ENCODE measurements at regions not wholly inside any gene's neighbourhood (a gene's known extent, or its start where the extent isn't known, plus 50 kb on each side); places are given as distances from the start of the nearest gene placed in this dataset.
A peak's percentile ranks its signal among the peaks of the same experiment; 100 is the strongest.

GRCh38 chr6:113010196-113010989 lies 663.3 kb downstream of the RFPL4B start:
- no CpG with 5 or more reads among the region's 3 CpGs for WGBS (ENCODE audit: insufficient coverage)
- no peaks in the 10 kb centered on the region for H3K9me3 ChIP-seq
- H3K36me3 Mint-ChIP-seq, result no peaks in the 10 kb centered on the region

GRCh38 chr6:113011389-113011788 lies 664.3 kb downstream of the RFPL4B start:
- ATAC-seq (replicated peaks in 1 of 4) (no peak), DNase-seq (no peak)
- H3K4me1 ChIP-seq (ENCODE audit: control insufficient read depth in 1 of 2, extremely low read depth in 1 of 2, insufficient read depth in 2 of 2, low read length in 2 of 2), result no peaks in the 10 kb centered on the region
- no peak overlapping the region for H3K4me3 Mint-ChIP-seq
- no peaks in the 10 kb centered on the region for H3K9me3 ChIP-seq
- H3K27ac ChIP-seq (ENCODE audit: low read length), result no peak overlapping the region
- H3K4me1 Mint-ChIP-seq, result no peaks in the 10 kb centered on the region
- H3K27me3 Mint-ChIP-seq, result no peaks in the 10 kb centered on the region
- H3K9me3 Mint-ChIP-seq, result peaks cover 3 to 5% (median 4%) of the 10 kb centered on the region in 3 donors
- no peak overlapping the region for H3K4me3 ChIP-seq (ENCODE audit: control insufficient read depth in 1 of 2, extremely low read depth in 1 of 2, low read length in 1 of 2)
- H3K36me3 ChIP-seq (ENCODE audit: control insufficient read depth in 2 of 2, extremely low read depth in 1 of 2, insufficient read depth in 1 of 2, low read length in 1 of 2), result no peaks in the 10 kb centered on the region
- no peaks in the 10 kb centered on the region for H3K36me3 Mint-ChIP-seq
- H3K27me3 ChIP-seq (replicated peaks in 1 of 2; ENCODE audit: control insufficient read depth in 2 of 2, extremely low read depth in 1 of 2, insufficient read depth in 2 of 2, low read length in 1 of 2), result no peaks in the 10 kb centered on the region
- ChIA-PET CTCF (interaction anchor here in 1 of 2 donors (0.5 kb wide), 1 partner anchor 421 kb away, joined by 3 read pairs; no protein-coding TSS in a partner anchor), POLR2A (no interaction called here)
- WGBS (ENCODE audit: insufficient coverage), result no CpG with 5 or more reads among the region's 1 CpG
- H3K27ac Mint-ChIP-seq, result no peak overlapping the region

More at GRCh38 chr6:113010196-113010989, 663.3 kb downstream of the RFPL4B start:
- no peaks in the 10 kb centered on the region for H3K27me3 Mint-ChIP-seq
- H3K9me3 Mint-ChIP-seq, result peaks cover 0 to 3% (median 0%) of the 10 kb centered on the region in 3 donors
- DNase-seq (no peak), ATAC-seq (replicated peaks in 1 of 4) (no peak)
- no peaks in the 10 kb centered on the region for H3K36me3 ChIP-seq (ENCODE audit: control insufficient read depth in 2 of 2, extremely low read depth in 1 of 2, insufficient read depth in 1 of 2, low read length in 1 of 2)
- CTCF ChIA-PET, result no interaction called here
- no peaks in the 10 kb centered on the region for H3K4me1 Mint-ChIP-seq
- no peak overlapping the region for H3K4me3 Mint-ChIP-seq
- POLR2A ChIA-PET, result no interaction called here
- H3K4me3 ChIP-seq (ENCODE audit: control insufficient read depth in 1 of 2, extremely low read depth in 1 of 2, low read length in 1 of 2), result no peak overlapping the region
- H3K27ac Mint-ChIP-seq, result no peak overlapping the region
- H3K4me1 ChIP-seq (ENCODE audit: control insufficient read depth in 1 of 2, extremely low read depth in 1 of 2, insufficient read depth in 2 of 2, low read length in 2 of 2), result no peaks in the 10 kb centered on the region
- no peaks in the 10 kb centered on the region for H3K27me3 ChIP-seq (replicated peaks in 1 of 2; ENCODE audit: control insufficient read depth in 2 of 2, extremely low read depth in 1 of 2, insufficient read depth in 2 of 2, low read length in 1 of 2)
- H3K27ac ChIP-seq (ENCODE audit: low read length), result no peak overlapping the region

- Mint-ChIP-seq H3K27ac (no peak overlapping the region), H3K4me1 (no peaks in the 10 kb centered on the region), H3K4me3 (no peak overlapping the region), H3K9me3 (peaks cover 3 to 5% (median 4%) of the 10 kb centered on the region in 3 donors), H3K27me3 (no peaks in the 10 kb centered on the region), H3K36me3 (no peaks in the 10 kb centered on the region)
- Histone ChIP-seq H3K9me3 (no peaks in the 10 kb centered on the region), H3K27ac (ENCODE audit: low read length) (no peak overlapping the region), H3K4me3 (ENCODE audit: control insufficient read depth in 1 of 2, extremely low read depth in 1 of 2, low read length in 1 of 2) (no peak overlapping the region), H3K4me1 (ENCODE audit: control insufficient read depth in 1 of 2, extremely low read depth in 1 of 2, insufficient read depth in 2 of 2, low read length in 2 of 2) (no peaks in the 10 kb centered on the region), H3K27me3 (replicated peaks in 1 of 2; ENCODE audit: control insufficient read depth in 2 of 2, extremely low read depth in 1 of 2, insufficient read depth in 2 of 2, low read length in 1 of 2) (no peaks in the 10 kb centered on the region), H3K36me3 (ENCODE audit: control insufficient read depth in 2 of 2, extremely low read depth in 1 of 2, insufficient read depth in 1 of 2, low read length in 1 of 2) (no peaks in the 10 kb centered on the region)
- ChIA-PET CTCF (interaction anchor here in 1 of 2 donors (0.5 kb wide), 1 partner anchor 421 kb away, joined by 3 read pairs; no protein-coding TSS in a partner anchor), POLR2A (no interaction called here)
- ATAC-seq (replicated peaks in 1 of 4) (no peak), DNase-seq (no peak)
- no CpG with 5 or more reads among the region's 5 CpGs for WGBS (ENCODE audit: insufficient coverage)
These were observed 664.7 kb downstream of the RFPL4B start for GRCh38 chr6:113011801-113012200.

GRCh38 chr6:113015249-113015648 lies 668.1 kb downstream of the RFPL4B start:
- no CpG with 5 or more reads among the region's 8 CpGs for WGBS (ENCODE audit: insufficient coverage)
- POLR2A ChIA-PET, result no interaction called here
- no peaks in the 10 kb centered on the region for H3K4me1 ChIP-seq (ENCODE audit: control insufficient read depth in 1 of 2, extremely low read depth in 1 of 2, insufficient read depth in 2 of 2, low read length in 2 of 2)

GRCh38 chr6:113017353-113017752 lies 670.2 kb downstream of the RFPL4B start:
- Mint-ChIP-seq H3K9me3 (peaks cover 3 to 5% (median 4%) of the 10 kb centered on the region in 3 donors), H3K4me3 (no peak overlapping the region), H3K36me3 (no peaks in the 10 kb centered on the region), H3K27ac (no peak overlapping the region), H3K27me3 (no peaks in the 10 kb centered on the region), H3K4me1 (no peaks in the 10 kb centered on the region)
- CTCF ChIA-PET, result interaction anchor here in 1 of 2 donors (0.6 kb wide), 1 partner anchor 9 kb away, joined by 3 read pairs; no protein-coding TSS in a partner anchor
- no peak for DNase-seq
- no peaks in the 10 kb centered on the region for H3K4me1 ChIP-seq (ENCODE audit: control insufficient read depth in 1 of 2, extremely low read depth in 1 of 2, insufficient read depth in 2 of 2, low read length in 2 of 2)
- POLR2A ChIA-PET, result no interaction called here
- H3K27me3 ChIP-seq (replicated peaks in 1 of 2; ENCODE audit: control insufficient read depth in 2 of 2, extremely low read depth in 1 of 2, insufficient read depth in 2 of 2, low read length in 1 of 2), result no peaks in the 10 kb centered on the region
- H3K27ac ChIP-seq (ENCODE audit: low read length), result no peak overlapping the region
- no peaks in the 10 kb centered on the region for H3K9me3 ChIP-seq
- H3K4me3 ChIP-seq (ENCODE audit: control insufficient read depth in 1 of 2, extremely low read depth in 1 of 2, low read length in 1 of 2), result no peak overlapping the region
- H3K36me3 ChIP-seq (ENCODE audit: control insufficient read depth in 2 of 2, extremely low read depth in 1 of 2, insufficient read depth in 1 of 2, low read length in 1 of 2), result no peaks in the 10 kb centered on the region
- no peak for ATAC-seq (replicated peaks in 1 of 4)
- no CpG with 5 or more reads among the region's 2 CpGs for WGBS (ENCODE audit: insufficient coverage)

More at GRCh38 chr6:113015249-113015648, 668.1 kb downstream of the RFPL4B start:
- Mint-ChIP-seq H3K27me3 (no peaks in the 10 kb centered on the region), H3K27ac (peak overlapping the region in 1 of 2 donors; percentile 59), H3K9me3 (peaks cover 3 to 5% (median 4%) of the 10 kb centered on the region in 3 donors), H3K4me1 (no peaks in the 10 kb centered on the region), H3K36me3 (no peaks in the 10 kb centered on the region), H3K4me3 (no peak overlapping the region)
- Histone ChIP-seq H3K36me3 (ENCODE audit: control insufficient read depth in 2 of 2, extremely low read depth in 1 of 2, insufficient read depth in 1 of 2, low read length in 1 of 2) (no peaks in the 10 kb centered on the region), H3K27ac (ENCODE audit: low read length) (no peak overlapping the region), H3K4me3 (ENCODE audit: control insufficient read depth in 1 of 2, extremely low read depth in 1 of 2, low read length in 1 of 2) (no peak overlapping the region), H3K27me3 (replicated peaks in 1 of 2; ENCODE audit: control insufficient read depth in 2 of 2, extremely low read depth in 1 of 2, insufficient read depth in 2 of 2, low read length in 1 of 2) (no peaks in the 10 kb centered on the region), H3K9me3 (no peaks in the 10 kb centered on the region)
- ATAC-seq (replicated peaks in 1 of 4) (no peak), DNase-seq (no peak)
- CTCF ChIA-PET, result no interaction called here

- Mint-ChIP-seq H3K27me3 (no peaks in the 10 kb centered on the region), H3K36me3 (no peaks in the 10 kb centered on the region)
These were observed 671.4 kb downstream of the RFPL4B start for GRCh38 chr6:113018351-113019151.

More at GRCh38 chr6:113018351-113019151, 671.4 kb downstream of the RFPL4B start:
- H3K36me3 ChIP-seq (ENCODE audit: control insufficient read depth in 2 of 2, extremely low read depth in 1 of 2, insufficient read depth in 1 of 2, low read length in 1 of 2), result no peaks in the 10 kb centered on the region
- DNase-seq (no peak), ATAC-seq (replicated peaks in 1 of 4) (no peak)
- POLR2A ChIA-PET, result no interaction called here
- H3K27me3 ChIP-seq (replicated peaks in 1 of 2; ENCODE audit: control insufficient read depth in 2 of 2, extremely low read depth in 1 of 2, insufficient read depth in 2 of 2, low read length in 1 of 2), result no peaks in the 10 kb centered on the region
- H3K9me3 Mint-ChIP-seq, result peaks cover 3 to 5% (median 4%) of the 10 kb centered on the region in 3 donors
- H3K4me3 ChIP-seq (ENCODE audit: control insufficient read depth in 1 of 2, extremely low read depth in 1 of 2, low read length in 1 of 2), result no peak overlapping the region
- no peak overlapping the region for H3K4me3 Mint-ChIP-seq
- H3K9me3 ChIP-seq, result no peaks in the 10 kb centered on the region
- no peaks in the 10 kb centered on the region for H3K4me1 Mint-ChIP-seq
- WGBS (ENCODE audit: insufficient coverage), result no CpG with 5 or more reads among the region's 5 CpGs
- CTCF ChIA-PET, result no interaction called here
- no peak overlapping the region for H3K27ac ChIP-seq (ENCODE audit: low read length)
- no peak overlapping the region for H3K27ac Mint-ChIP-seq
- H3K4me1 ChIP-seq (ENCODE audit: control insufficient read depth in 1 of 2, extremely low read depth in 1 of 2, insufficient read depth in 2 of 2, low read length in 2 of 2), result no peaks in the 10 kb centered on the region
